ENCODE measurements at regions not wholly inside any gene's neighbourhood (a gene's known extent, or its start where the extent isn't known, plus 50 kb on each side); places are given as distances from the start of the nearest gene placed in this dataset.
"Not testable (repeated sequence)": the region's sequence is repeated elsewhere in the genome, so short reads cannot be mapped to it uniquely, and the experiment has no call there.

DNA sequence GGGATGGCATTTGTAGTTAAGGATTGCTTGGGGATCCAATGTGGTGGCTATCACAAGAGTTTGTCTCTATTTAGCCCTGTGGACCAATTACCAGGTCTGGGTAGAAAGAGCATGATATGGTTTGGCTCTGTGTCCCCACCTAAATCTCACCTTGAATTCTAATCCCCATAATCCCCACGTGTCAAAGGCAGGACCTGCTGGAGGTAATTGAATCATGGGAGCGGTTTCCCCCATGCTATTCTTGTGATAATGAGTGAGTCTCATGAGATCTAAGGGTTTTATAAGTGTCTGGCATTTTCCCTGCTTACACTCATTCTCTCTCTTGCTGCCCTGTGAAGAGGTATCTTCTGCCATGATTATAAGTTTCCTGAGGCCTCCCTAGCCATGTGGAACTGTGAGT is 86.4 kb upstream of the HS3ST4 start:
- DNase-seq (ENCODE audit: insufficient read length) (no peak), FAIRE-seq (no peak)
- TF ChIP-seq POLR2A (IDR thresholded peaks at IDR 0.05; ENCODE audit: low read depth, low read length) (no peak), POLR2AphosphoS5 (IDR thresholded peaks at IDR 0.05; ENCODE audit: low read depth, low read length) (no peak), TAF1 (IDR thresholded peaks at IDR 0.05; ENCODE audit: borderline replicate concordance, low read depth, low read length) (no peak)

DNA sequence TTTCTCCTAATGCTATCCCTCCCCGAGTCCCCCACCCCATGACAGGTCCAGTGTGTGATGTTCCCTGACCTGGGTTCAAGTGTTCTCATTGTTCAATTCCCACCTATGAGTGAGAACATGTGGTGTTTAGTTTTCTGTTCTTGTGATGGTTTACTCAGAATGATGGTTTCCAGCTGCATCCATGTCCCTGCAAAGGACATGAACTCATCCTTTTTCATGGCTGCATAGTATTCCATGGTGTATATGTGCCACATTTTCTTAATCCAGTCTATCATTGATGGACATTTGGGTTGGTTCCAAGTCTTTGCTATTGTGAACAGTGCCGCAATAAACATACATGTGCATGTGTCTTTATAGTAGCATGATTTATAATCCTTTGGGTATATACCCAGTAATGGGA is 90.5 kb upstream of the HS3ST4 start:
- FAIRE-seq, result not testable (repeated sequence)

DNA sequence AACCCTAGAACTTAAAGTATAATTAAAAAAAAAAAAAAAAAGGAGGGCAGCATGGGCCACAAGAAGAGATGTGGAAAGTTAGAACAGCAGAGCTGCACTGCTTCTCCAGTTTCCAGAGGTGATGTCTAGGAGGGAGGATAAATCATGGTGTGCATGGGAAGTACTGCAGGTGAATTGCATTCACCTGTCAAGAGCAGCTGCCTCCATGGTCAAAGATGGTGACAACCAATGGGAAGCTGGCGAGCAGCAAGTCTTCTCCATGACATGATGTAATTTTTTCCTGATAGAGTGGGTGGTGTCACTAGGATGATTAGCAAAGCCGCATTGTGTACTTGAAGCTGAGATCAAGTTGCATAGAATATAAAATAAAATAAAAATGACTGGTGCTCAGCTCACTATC is 95.6 kb upstream of the HS3ST4 start:
- no peak for FAIRE-seq
- DNase-seq (ENCODE audit: insufficient read length), result no peak
- TF ChIP-seq POLR2A (IDR thresholded peaks at IDR 0.05; ENCODE audit: low read depth, low read length), result no peak
- no peak for TF ChIP-seq POLR2AphosphoS5 (IDR thresholded peaks at IDR 0.05; ENCODE audit: low read depth, low read length)
- no peak for TF ChIP-seq TAF1 (IDR thresholded peaks at IDR 0.05; ENCODE audit: borderline replicate concordance, low read depth, low read length)

More for the DNA sequence above, 90.5 kb upstream of the HS3ST4 start:
- not testable (repeated sequence) for DNase-seq (ENCODE audit: insufficient read length)

DNA sequence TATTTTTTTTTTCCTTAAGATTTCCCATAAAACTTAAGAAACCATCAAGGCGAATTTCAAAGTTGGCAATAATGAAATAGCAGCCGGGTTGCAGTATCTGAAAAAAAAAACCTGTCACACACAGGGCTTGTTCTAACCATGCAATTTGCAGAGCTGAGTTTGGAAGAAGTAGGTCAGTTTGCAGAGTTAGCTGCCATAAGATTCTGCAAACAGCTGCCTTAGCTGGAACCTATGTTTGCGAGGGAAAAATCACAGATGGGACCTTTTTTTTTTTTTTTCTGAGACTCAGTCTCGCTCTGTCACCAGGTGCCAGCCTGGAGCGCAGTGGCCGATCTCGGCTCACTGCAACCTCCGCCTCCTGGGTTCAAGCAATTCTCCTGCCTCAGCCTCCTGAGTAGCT is 98.5 kb upstream of the HS3ST4 start:
- TF ChIP-seq POLR2A (IDR thresholded peaks at IDR 0.05; ENCODE audit: low read depth, low read length), result no peak
- TF ChIP-seq TAF1 (IDR thresholded peaks at IDR 0.05; ENCODE audit: borderline replicate concordance, low read depth, low read length), result no peak
- TF ChIP-seq POLR2AphosphoS5 (IDR thresholded peaks at IDR 0.05; ENCODE audit: low read depth, low read length), result no peak
- DNase-seq (ENCODE audit: insufficient read length) (no peak), FAIRE-seq (no peak)

DNA sequence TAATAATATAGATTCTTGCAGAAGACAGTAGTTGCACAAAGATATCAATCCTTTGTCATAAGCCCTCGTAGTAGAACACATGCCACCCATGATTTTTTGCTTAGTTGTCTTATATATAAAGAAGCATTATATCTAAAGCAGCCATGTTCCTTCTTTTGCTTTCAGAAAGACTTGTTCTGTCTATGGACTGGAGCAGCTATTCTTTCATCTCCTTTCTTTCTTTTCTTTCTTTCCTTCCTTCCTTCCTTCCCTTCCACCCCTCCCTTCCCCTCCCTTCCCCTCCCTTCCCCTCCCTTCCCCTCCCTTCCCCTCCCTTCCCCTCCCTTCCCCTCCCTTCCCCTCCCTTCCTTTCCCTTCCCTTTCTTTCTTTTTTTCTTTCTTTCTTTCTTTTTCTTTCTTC is 104.0 kb upstream of the HS3ST4 start:
- no peak for DNase-seq (ENCODE audit: insufficient read length)
- no peak for TF ChIP-seq TAF1 (IDR thresholded peaks at IDR 0.05; ENCODE audit: borderline replicate concordance, low read depth, low read length)
- no peak for TF ChIP-seq POLR2A (IDR thresholded peaks at IDR 0.05; ENCODE audit: low read depth, low read length)
- no peak for TF ChIP-seq POLR2AphosphoS5 (IDR thresholded peaks at IDR 0.05; ENCODE audit: low read depth, low read length)
- no peak for FAIRE-seq

DNA sequence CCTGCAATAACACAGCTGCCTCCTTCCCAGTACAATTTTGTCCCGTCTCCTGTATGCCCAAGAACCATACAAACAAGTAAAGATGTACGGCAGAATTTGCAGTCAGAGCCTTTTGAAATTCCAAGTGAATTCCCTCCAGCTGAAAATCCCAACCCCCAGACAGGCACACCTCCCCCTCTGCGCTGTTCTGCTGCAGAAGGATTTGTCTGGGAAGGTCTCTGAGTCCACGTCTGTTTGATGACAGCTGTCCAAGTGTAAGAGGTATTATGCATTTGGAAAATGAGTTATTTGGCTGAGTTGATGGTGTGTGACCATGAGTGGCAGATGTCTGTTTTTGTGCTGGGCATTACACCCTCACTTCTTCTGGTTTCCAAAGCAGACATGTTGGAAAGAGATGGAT is 104.9 kb upstream of the HS3ST4 start:
- no peak for DNase-seq (ENCODE audit: insufficient read length)
- FAIRE-seq, result no peak
- TF ChIP-seq TAF1 (IDR thresholded peaks at IDR 0.05; ENCODE audit: borderline replicate concordance, low read depth, low read length) (no peak), POLR2AphosphoS5 (IDR thresholded peaks at IDR 0.05; ENCODE audit: low read depth, low read length) (no peak), POLR2A (IDR thresholded peaks at IDR 0.05; ENCODE audit: low read depth, low read length) (no peak)

DNA sequence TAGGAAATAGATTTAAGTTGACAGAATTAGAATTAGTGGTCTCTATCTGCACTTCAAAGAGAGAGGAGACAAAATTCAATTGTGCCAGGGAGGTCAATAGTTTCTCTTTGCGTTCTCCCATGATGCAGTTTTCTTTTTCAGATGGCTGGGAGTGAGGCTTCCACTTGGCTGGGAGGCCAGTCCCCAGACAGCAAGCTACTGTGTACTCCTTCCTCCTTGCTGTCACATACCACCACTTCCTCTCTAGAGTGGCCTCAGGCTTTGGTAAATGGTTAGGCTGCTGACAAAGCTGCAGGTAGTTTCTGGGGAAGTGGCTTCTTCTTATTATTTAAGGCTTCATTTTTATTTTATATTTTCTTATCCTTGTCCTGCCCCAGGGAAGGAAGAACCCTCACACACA is 106.2 kb upstream of the HS3ST4 start:
- DNase-seq (ENCODE audit: insufficient read length), result no peak
- TF ChIP-seq TAF1 (IDR thresholded peaks at IDR 0.05; ENCODE audit: borderline replicate concordance, low read depth, low read length) (no peak), POLR2A (IDR thresholded peaks at IDR 0.05; ENCODE audit: low read depth, low read length) (no peak), POLR2AphosphoS5 (IDR thresholded peaks at IDR 0.05; ENCODE audit: low read depth, low read length) (no peak)
- FAIRE-seq, result no peak

DNA sequence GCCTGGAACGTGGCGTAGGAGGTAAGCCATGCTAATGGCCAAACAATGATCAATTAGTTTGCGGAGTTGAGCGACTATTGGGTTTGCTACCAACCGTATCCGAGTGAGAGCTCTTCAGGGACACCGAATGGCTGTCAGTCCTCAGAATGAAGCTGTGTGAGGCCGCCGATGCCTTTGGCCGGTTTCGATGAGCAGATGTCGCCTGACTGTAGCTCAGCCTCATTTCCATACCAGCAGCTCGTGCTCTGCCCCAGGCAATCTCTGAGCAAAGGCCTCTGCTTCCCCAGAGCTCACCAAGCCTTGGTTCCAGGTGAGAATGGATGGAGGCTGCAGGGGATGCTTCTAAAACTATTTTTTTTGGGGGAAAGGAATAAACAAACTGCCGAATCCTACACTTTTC is 111.7 kb upstream of the HS3ST4 start:
- FAIRE-seq, result no peak
- TF ChIP-seq POLR2AphosphoS5 (IDR thresholded peaks at IDR 0.05; ENCODE audit: low read depth, low read length) (no peak), TAF1 (IDR thresholded peaks at IDR 0.05; ENCODE audit: borderline replicate concordance, low read depth, low read length) (no peak), POLR2A (IDR thresholded peaks at IDR 0.05; ENCODE audit: low read depth, low read length) (no peak)
- no peak for DNase-seq (ENCODE audit: insufficient read length)

DNA sequence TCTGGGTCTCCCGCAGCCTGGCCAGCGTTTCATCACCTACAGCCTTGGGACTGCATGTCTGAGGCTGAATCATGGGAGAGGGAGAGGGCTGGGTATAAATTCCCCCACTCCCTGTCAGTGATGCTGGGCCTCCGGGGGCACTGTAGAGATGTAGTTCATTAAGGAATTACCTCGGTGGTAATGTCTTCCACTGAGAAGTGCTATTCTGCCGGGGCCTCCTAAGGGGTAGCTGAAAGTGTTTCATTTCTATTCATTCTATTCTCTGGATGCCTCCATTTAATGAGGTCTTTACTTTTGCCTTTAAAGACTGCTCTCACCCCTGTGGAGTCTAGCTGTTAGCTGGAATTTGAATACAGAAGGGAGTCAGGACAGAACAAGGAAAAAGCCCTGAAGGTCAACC is 116.4 kb upstream of the HS3ST4 start:
- no peak for DNase-seq (ENCODE audit: insufficient read length)
- FAIRE-seq, result no peak
- TF ChIP-seq TAF1 (IDR thresholded peaks at IDR 0.05; ENCODE audit: borderline replicate concordance, low read depth, low read length) (no peak), POLR2A (IDR thresholded peaks at IDR 0.05; ENCODE audit: low read depth, low read length) (no peak), POLR2AphosphoS5 (IDR thresholded peaks at IDR 0.05; ENCODE audit: low read depth, low read length) (no peak)

DNA sequence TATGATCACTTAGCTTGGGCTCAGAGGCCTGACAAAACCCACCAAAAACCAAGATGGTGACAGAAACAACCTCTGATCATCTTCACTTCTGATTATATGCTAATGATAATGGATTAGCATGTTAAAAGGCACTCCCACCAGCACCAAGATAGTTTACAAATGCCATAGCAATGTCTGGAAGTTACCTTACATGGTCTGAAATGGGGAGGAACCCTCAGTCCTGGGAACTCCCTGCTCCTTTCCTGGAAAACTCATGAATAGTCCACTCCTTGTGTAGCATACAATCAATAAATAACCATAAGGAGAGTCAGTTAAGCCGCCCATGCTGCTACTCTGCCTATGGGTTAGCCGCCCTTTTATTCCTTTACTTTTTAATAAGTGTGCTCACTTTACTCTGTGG is 120.0 kb upstream of the HS3ST4 start:
- no peak for DNase-seq (ENCODE audit: insufficient read length)
- TF ChIP-seq POLR2A (IDR thresholded peaks at IDR 0.05; ENCODE audit: low read depth, low read length) (no peak), POLR2AphosphoS5 (IDR thresholded peaks at IDR 0.05; ENCODE audit: low read depth, low read length) (no peak), TAF1 (IDR thresholded peaks at IDR 0.05; ENCODE audit: borderline replicate concordance, low read depth, low read length) (no peak)
- FAIRE-seq, result no peak

DNA sequence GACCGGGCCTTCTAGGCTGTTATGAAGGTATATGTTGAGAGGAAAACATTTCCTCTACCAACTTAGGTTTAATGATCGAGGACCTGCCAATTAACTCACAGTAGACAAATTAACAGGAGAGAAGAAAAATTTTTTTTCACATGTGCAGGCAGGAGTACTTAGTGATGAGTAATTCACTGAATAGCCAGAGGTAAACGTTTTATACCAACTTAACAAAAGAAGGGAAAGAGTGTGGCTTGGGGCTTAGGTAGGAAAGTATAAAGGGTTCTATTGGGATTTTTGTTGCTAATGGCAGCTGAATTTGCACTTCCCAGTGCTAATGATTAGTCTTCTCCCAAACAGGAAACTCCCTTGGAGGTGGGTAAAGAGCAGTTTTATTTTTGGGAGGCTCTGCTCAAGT is 121.6 kb upstream of the HS3ST4 start:
- DNase-seq (ENCODE audit: insufficient read length) (no peak), FAIRE-seq (no peak)
- no peak for TF ChIP-seq POLR2A (IDR thresholded peaks at IDR 0.05; ENCODE audit: low read depth, low read length)
- no peak for TF ChIP-seq POLR2AphosphoS5 (IDR thresholded peaks at IDR 0.05; ENCODE audit: low read depth, low read length)
- no peak for TF ChIP-seq TAF1 (IDR thresholded peaks at IDR 0.05; ENCODE audit: borderline replicate concordance, low read depth, low read length)

DNA sequence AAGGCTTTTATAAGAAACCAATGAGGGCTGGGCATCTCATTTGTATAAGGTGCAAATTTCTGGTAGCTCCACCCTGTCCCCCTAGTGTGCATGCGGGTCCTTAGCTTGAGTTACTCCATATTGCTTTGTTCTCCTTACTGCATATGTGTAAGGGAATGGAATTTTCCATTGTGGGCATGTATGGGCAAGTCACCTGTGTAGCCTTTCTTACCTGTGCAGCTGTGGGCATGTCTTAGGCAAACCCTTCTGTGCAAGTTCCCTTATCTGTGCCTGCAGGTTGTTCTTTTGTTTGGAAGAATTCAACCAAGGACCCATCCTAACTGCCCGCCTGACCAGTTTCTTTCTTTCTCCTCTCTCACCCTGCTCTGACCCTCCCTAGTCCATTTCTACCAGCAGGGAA is 122.8 kb upstream of the HS3ST4 start:
- DNase-seq (ENCODE audit: insufficient read length) (no peak), FAIRE-seq (no peak)

DNA sequence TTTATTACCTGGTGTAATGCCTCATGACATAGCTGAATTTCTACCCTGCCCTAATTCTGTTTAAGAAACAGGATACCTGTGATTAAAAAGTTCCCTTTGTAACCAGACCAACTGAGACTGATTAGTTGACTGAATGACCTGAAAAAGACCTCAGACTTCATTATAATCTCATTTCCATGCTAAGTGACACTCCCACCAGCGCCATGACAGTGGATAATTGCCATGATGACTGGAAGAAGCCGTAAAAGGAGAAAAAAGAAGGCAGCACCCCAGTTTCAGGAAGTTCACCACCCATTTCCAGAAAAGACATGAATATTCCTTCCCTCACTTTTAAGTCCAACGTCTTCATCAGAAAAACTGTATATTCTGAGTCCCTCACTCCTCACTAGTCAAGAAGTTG is 125.6 kb upstream of the HS3ST4 start:
- no peak for DNase-seq (ENCODE audit: insufficient read length)
- no peak for TF ChIP-seq POLR2A (IDR thresholded peaks at IDR 0.05; ENCODE audit: low read depth, low read length)
- TF ChIP-seq TAF1 (IDR thresholded peaks at IDR 0.05; ENCODE audit: borderline replicate concordance, low read depth, low read length), result no peak
- no peak for TF ChIP-seq POLR2AphosphoS5 (IDR thresholded peaks at IDR 0.05; ENCODE audit: low read depth, low read length)
- no peak for FAIRE-seq

More for the DNA sequence above, 122.8 kb upstream of the HS3ST4 start:
- TF ChIP-seq TAF1 (IDR thresholded peaks at IDR 0.05; ENCODE audit: borderline replicate concordance, low read depth, low read length), result no peak
- no peak for TF ChIP-seq POLR2A (IDR thresholded peaks at IDR 0.05; ENCODE audit: low read depth, low read length)
- no peak for TF ChIP-seq POLR2AphosphoS5 (IDR thresholded peaks at IDR 0.05; ENCODE audit: low read depth, low read length)
